ENCODE measurements at regions not wholly inside any gene's neighbourhood (a gene's known extent, or its start where the extent isn't known, plus 50 kb on each side); places are given as distances from the start of the nearest gene placed in this dataset.

DNA sequence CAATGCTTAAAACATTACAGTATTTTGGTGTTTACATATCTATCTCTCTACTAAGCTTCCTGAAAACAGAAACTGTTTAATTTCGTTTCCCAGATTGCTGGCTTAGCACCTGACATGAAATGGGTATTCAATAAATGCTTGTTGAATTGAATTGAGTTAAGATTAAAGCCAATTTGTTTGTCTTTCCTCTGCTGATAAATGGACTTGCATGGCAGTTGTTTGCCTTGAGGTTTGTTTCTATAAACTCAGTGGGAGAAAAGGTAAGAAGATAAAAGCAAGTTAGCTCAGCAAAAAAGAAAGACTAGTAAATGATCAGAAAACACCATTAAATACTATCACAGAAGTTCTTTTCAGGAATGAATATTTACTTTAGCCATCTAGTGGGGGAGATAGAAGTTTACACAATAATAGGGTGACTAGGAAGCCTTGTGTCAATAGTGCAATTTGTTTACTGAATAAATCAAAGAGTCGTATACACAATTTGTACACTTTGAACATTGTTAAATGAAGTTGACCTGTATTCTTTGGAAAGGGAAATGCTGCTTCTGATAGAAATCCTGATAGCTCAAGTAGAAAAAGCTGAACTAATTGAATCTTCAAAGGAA lies 754.5 kb upstream of the FAM98A start:
- TF ChIP-seq, protein P1, sequence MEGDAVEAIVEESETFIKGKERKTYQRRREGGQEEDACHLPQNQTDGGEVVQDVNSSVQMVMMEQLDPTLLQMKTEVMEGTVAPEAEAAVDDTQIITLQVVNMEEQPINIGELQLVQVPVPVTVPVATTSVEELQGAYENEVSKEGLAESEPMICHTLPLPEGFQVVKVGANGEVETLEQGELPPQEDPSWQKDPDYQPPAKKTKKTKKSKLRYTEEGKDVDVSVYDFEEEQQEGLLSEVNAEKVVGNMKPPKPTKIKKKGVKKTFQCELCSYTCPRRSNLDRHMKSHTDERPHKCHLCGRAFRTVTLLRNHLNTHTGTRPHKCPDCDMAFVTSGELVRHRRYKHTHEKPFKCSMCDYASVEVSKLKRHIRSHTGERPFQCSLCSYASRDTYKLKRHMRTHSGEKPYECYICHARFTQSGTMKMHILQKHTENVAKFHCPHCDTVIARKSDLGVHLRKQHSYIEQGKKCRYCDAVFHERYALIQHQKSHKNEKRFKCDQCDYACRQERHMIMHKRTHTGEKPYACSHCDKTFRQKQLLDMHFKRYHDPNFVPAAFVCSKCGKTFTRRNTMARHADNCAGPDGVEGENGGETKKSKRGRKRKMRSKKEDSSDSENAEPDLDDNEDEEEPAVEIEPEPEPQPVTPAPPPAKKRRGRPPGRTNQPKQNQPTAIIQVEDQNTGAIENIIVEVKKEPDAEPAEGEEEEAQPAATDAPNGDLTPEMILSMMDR (IDR thresholded peaks at IDR 0.05; ENCODE audit: low read depth, low read length, missing input control), result no peak
- TF ChIP-seq JUND (IDR thresholded peaks at IDR 0.05) (no peak), RAD21 (IDR thresholded peaks at IDR 0.05) (peak in 1 of 2 donors; percentile 15), TAF1 (conservative IDR thresholded peaks at IDR 0.05) (no peak), HNF4G (IDR thresholded peaks at IDR 0.05) (no peak), GABPA (IDR thresholded peaks at IDR 0.05 in 1 of 2, conservative IDR thresholded peaks at IDR 0.05 in 1 of 2) (no peak), SP1 (IDR thresholded peaks at IDR 0.05) (no peak), YY1 (IDR thresholded peaks at IDR 0.05) (no peak), FOXA1 (IDR thresholded peaks at IDR 0.05) (peak; percentile 10), RXRA (IDR thresholded peaks at IDR 0.05) (no peak)
- TF ChIP-seq, protein P2, sequence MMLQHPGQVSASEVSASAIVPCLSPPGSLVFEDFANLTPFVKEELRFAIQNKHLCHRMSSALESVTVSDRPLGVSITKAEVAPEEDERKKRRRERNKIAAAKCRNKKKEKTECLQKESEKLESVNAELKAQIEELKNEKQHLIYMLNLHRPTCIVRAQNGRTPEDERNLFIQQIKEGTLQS (IDR thresholded peaks at IDR 0.05), result no peak
- TF ChIP-seq, protein P3, sequence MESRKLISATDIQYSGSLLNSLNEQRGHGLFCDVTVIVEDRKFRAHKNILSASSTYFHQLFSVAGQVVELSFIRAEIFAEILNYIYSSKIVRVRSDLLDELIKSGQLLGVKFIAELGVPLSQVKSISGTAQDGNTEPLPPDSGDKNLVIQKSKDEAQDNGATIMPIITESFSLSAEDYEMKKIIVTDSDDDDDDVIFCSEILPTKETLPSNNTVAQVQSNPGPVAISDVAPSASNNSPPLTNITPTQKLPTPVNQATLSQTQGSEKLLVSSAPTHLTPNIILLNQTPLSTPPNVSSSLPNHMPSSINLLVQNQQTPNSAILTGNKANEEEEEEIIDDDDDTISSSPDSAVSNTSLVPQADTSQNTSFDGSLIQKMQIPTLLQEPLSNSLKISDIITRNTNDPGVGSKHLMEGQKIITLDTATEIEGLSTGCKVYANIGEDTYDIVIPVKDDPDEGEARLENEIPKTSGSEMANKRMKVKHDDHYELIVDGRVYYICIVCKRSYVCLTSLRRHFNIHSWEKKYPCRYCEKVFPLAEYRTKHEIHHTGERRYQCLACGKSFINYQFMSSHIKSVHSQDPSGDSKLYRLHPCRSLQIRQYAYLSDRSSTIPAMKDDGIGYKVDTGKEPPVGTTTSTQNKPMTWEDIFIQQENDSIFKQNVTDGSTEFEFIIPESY (IDR thresholded peaks at IDR 0.05), result no peak
- TF ChIP-seq, protein P4, sequence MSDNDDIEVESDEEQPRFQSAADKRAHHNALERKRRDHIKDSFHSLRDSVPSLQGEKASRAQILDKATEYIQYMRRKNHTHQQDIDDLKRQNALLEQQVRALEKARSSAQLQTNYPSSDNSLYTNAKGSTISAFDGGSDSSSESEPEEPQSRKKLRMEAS (IDR thresholded peaks at IDR 0.05), result no peak
- TF ChIP-seq, protein P5, sequence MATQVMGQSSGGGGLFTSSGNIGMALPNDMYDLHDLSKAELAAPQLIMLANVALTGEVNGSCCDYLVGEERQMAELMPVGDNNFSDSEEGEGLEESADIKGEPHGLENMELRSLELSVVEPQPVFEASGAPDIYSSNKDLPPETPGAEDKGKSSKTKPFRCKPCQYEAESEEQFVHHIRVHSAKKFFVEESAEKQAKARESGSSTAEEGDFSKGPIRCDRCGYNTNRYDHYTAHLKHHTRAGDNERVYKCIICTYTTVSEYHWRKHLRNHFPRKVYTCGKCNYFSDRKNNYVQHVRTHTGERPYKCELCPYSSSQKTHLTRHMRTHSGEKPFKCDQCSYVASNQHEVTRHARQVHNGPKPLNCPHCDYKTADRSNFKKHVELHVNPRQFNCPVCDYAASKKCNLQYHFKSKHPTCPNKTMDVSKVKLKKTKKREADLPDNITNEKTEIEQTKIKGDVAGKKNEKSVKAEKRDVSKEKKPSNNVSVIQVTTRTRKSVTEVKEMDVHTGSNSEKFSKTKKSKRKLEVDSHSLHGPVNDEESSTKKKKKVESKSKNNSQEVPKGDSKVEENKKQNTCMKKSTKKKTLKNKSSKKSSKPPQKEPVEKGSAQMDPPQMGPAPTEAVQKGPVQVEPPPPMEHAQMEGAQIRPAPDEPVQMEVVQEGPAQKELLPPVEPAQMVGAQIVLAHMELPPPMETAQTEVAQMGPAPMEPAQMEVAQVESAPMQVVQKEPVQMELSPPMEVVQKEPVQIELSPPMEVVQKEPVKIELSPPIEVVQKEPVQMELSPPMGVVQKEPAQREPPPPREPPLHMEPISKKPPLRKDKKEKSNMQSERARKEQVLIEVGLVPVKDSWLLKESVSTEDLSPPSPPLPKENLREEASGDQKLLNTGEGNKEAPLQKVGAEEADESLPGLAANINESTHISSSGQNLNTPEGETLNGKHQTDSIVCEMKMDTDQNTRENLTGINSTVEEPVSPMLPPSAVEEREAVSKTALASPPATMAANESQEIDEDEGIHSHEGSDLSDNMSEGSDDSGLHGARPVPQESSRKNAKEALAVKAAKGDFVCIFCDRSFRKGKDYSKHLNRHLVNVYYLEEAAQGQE (IDR thresholded peaks at IDR 0.05), result no peak
